ENCODE measurements at regions not wholly inside any gene's neighbourhood (a gene's known extent, or its start where the extent isn't known, plus 50 kb on each side); places are given as distances from the start of the nearest gene placed in this dataset.
A peak's percentile ranks its signal among the peaks of the same experiment; 100 is the strongest.

DNA sequence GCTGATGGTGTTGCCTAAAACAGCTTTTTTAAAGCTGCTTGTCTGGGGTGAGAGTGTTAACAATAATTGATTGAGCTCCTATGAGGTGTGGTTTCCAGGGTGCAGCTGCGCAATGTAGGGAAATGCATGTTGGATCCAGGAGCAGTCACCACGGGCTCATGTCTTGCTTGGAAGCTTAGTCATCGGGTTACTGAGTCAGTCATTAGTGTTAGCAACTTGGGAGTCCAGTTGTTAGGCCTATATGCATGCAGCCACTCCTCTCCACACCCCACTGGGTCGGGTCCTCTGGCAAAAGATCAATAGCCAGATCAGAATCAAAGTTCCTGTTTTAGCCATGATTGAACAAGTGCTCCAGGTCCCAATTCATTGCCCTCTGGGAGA, 271.7 kb upstream of the CHD6 start:
- WGBS (ENCODE audit: insufficient coverage): 0% methylated on average over 1 of the region's 4 CpGs
- peak; percentile 4 for DNase-seq
- peaks cover 3% of the 10 kb centered on the region for H3K4me1 ChIP-seq (ENCODE audit: control insufficient read depth, insufficient read depth, low read length)
- no peaks in the 10 kb centered on the region for H3K36me3 ChIP-seq (ENCODE audit: control insufficient read depth, insufficient read depth, low read length)
- H3K4me3 ChIP-seq (ENCODE audit: low read length): no peak overlapping the region
- no peaks in the 10 kb centered on the region for H3K9me3 ChIP-seq (replicated peaks; ENCODE audit: control insufficient read depth, low read depth, low read length)
- H3K27me3 ChIP-seq (ENCODE audit: control insufficient read depth, insufficient read depth, low read length): no peaks in the 10 kb centered on the region
- no peak overlapping the region for H3K27ac ChIP-seq (ENCODE audit: low read length)

DNA sequence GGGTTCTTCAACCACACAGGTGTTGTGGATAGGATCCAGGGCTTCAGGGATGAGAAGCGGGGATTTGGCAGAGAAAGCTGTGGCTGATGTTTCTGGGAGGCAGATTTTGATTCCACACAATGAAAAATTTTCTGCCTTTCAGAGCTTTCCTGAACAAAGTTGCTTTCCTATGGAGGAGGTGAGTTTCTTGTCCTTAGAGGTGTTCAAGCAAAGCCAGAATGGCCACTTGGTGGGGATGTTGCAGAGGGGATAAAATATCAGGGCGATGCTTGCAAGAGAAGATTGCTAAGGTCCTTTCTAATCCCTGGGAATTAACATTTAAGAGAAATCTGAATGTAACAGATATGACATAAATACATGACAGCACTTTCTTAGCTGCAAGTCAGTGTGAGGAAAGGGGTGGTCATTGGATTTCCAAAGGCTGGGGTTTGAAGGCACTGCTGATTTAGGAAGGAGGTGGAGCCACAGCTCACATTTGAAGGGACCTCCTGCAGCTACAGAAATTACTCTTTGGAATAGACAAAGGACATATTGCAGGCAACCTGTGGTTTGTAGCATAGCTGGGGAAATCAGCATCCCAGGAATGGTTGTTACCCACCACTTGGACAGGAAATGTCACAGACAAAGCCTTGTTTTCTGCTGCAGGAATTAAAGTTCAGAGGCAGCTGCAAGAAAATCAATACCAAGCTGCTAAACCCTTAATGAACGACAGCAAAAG, 271.1 kb upstream of the CHD6 start:
- DNase-seq: peak; percentile 15
- H3K27ac ChIP-seq (ENCODE audit: low read length): no peak overlapping the region
- 29% methylated on average over 1 of the region's 3 CpGs for WGBS (ENCODE audit: insufficient coverage)

DNA sequence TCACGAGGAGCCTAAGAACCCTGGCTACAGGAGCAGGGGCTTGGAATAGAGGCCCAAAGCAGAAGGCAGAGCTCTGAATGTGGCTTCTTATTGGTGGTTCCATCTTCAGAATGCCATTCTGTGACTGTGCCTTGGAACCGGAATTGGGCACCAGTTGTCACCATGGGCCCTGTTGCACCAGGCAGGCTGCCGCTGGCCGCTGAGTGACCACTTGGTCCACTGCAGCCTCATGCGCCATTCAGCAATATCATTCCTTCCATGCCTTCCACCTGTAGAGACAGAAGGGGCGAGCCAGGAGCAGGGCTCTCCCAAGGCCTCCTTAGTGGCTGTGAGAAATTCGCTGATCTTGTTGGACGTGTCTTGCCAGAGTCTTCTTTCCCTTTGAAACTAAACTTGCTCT, 270.3 kb upstream of the CHD6 start:
- H3K4me3 ChIP-seq (ENCODE audit: low read length): no peak overlapping the region
- no peaks in the 10 kb centered on the region for H3K9me3 ChIP-seq (replicated peaks; ENCODE audit: control insufficient read depth, low read depth, low read length)
- H3K27ac ChIP-seq (ENCODE audit: low read length): no peak overlapping the region
- H3K4me1 ChIP-seq (ENCODE audit: control insufficient read depth, insufficient read depth, low read length): no peaks in the 10 kb centered on the region
- H3K27me3 ChIP-seq (ENCODE audit: control insufficient read depth, insufficient read depth, low read length): no peaks in the 10 kb centered on the region
- no peak for DNase-seq
- WGBS (ENCODE audit: insufficient coverage): 96% methylated on average over 5 of the region's 8 CpGs
- H3K36me3 ChIP-seq (ENCODE audit: control insufficient read depth, insufficient read depth, low read length): no peaks in the 10 kb centered on the region

More for the DNA sequence above, 271.1 kb upstream of the CHD6 start:
- H3K27me3 ChIP-seq (ENCODE audit: control insufficient read depth, insufficient read depth, low read length): no peaks in the 10 kb centered on the region
- no peaks in the 10 kb centered on the region for H3K4me1 ChIP-seq (ENCODE audit: control insufficient read depth, insufficient read depth, low read length)
- no peaks in the 10 kb centered on the region for H3K9me3 ChIP-seq (replicated peaks; ENCODE audit: control insufficient read depth, low read depth, low read length)
- H3K4me3 ChIP-seq (ENCODE audit: low read length): no peak overlapping the region
- no peaks in the 10 kb centered on the region for H3K36me3 ChIP-seq (ENCODE audit: control insufficient read depth, insufficient read depth, low read length)

DNA sequence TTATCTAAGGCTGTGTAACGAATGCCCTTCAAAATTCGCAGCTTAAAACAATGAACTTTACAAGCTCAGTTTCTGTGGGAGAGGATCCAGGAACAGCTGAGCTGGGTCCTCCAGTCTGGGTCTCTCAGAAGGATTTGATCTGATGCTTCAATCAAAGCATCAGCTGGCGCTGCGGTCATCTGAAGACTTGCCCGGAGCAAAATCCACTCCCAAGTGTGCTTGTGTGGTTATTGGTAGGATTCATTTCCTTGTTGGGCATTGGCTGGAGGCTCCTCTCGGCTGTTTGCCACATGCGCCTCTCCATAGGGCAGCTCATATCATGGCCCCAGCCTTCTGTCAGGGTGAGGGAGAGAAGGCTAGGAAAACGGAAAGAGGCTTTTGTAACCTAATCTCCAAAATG, 269.3 kb upstream of the CHD6 start:
- no peak for DNase-seq
- Histone ChIP-seq H3K4me1 (ENCODE audit: control insufficient read depth, insufficient read depth, low read length) (no peaks in the 10 kb centered on the region), H3K4me3 (ENCODE audit: low read length) (no peak overlapping the region), H3K9me3 (replicated peaks; ENCODE audit: control insufficient read depth, low read depth, low read length) (no peaks in the 10 kb centered on the region), H3K36me3 (ENCODE audit: control insufficient read depth, insufficient read depth, low read length) (no peaks in the 10 kb centered on the region), H3K27ac (ENCODE audit: low read length) (no peak overlapping the region), H3K27me3 (ENCODE audit: control insufficient read depth, insufficient read depth, low read length) (no peaks in the 10 kb centered on the region)
- 88% methylated on average over 4 of the region's 8 CpGs for WGBS (ENCODE audit: insufficient coverage)

DNA sequence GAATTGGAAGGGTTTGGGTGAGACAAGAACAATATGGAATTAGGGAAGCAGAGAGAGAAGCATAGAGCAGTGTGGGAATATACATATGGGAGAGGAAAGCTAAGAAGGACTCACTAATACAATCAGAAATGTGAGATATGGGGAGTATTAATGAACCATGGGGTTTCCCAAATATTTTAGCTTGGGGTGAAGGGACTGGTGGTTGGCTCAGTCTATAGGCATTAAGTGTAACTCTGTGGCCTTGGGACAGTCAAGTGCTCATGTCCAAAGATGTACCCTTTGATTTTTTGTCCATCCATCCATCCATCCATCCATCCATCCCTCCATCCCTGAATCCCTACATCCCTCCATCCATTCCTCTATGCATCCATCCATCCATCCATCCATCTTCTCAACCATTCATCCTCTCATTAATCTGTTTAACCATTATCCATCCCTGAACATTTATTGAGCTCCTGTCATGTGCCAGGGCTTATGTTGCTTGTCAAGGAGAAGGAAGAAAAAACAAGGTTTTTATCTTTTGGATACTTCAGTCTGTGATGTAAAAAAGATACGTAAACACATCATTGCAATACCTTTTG, 263.4 kb upstream of the CHD6 start:
- no peaks in the 10 kb centered on the region for H3K4me1 ChIP-seq (ENCODE audit: control insufficient read depth, insufficient read depth, low read length)
- no peak for DNase-seq
- no peak overlapping the region for H3K4me3 ChIP-seq (ENCODE audit: low read length)
- H3K36me3 ChIP-seq (ENCODE audit: control insufficient read depth, insufficient read depth, low read length): no peaks in the 10 kb centered on the region
- WGBS (ENCODE audit: insufficient coverage): no CpG with 5 or more reads among the region's 1 CpG
- no peaks in the 10 kb centered on the region for H3K9me3 ChIP-seq (replicated peaks; ENCODE audit: control insufficient read depth, low read depth, low read length)
- H3K27ac ChIP-seq (ENCODE audit: low read length): no peak overlapping the region
- H3K27me3 ChIP-seq (ENCODE audit: control insufficient read depth, insufficient read depth, low read length): no peaks in the 10 kb centered on the region

DNA sequence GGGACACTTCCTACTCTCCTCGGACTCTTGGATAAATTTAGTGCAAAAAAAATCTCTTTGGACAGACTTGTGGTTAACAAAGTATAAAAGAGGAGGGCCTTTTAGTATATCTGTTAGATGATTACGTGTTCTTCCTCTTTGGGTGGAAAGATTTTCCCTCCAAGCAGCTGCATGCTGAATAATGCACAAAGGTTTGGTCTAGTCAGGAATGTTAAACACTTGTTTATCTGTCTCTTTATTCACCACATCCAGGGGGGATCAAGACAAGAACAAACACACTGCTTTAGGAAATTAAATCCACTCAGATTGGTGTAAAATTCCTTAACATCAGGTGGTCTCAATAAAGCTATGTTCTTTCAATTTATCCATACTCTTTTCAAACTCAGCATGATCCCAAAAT, 260.9 kb upstream of the CHD6 start:
- no peak overlapping the region for H3K4me3 ChIP-seq (ENCODE audit: low read length)
- no peak for DNase-seq
- H3K27ac ChIP-seq (ENCODE audit: low read length): no peak overlapping the region
- no CpG with 5 or more reads among the region's 2 CpGs for WGBS (ENCODE audit: insufficient coverage)
- no peaks in the 10 kb centered on the region for H3K36me3 ChIP-seq (ENCODE audit: control insufficient read depth, insufficient read depth, low read length)
- H3K9me3 ChIP-seq (replicated peaks; ENCODE audit: control insufficient read depth, low read depth, low read length): no peaks in the 10 kb centered on the region
- H3K27me3 ChIP-seq (ENCODE audit: control insufficient read depth, insufficient read depth, low read length): no peaks in the 10 kb centered on the region
- H3K4me1 ChIP-seq (ENCODE audit: control insufficient read depth, insufficient read depth, low read length): no peaks in the 10 kb centered on the region

DNA sequence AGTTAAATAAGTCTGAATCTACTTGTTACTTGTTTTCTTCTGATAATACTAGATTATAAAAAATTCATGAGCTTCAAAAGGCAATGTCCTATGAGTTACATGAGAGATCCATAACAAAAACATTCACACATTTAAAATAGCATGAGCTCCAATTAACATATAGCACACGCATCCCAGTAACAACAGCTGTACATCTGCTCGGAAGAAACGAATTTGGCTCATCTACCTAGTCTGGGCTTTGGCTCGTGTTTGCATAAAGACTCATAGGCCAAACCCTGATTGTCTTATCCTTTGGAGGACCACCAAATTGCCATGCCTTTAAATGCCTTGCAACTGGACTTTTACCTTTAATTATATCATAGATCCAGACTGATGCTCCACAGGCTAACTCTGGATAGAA, 259.7 kb upstream of the CHD6 start:
- no peak overlapping the region for H3K4me3 ChIP-seq (ENCODE audit: low read length)
- no peaks in the 10 kb centered on the region for H3K9me3 ChIP-seq (replicated peaks; ENCODE audit: control insufficient read depth, low read depth, low read length)
- no peaks in the 10 kb centered on the region for H3K27me3 ChIP-seq (ENCODE audit: control insufficient read depth, insufficient read depth, low read length)
- peak; percentile 21 for DNase-seq
- H3K36me3 ChIP-seq (ENCODE audit: control insufficient read depth, insufficient read depth, low read length): no peaks in the 10 kb centered on the region
- WGBS (ENCODE audit: insufficient coverage): 67% methylated on average over 4 of the region's 4 CpGs
- H3K4me1 ChIP-seq (ENCODE audit: control insufficient read depth, insufficient read depth, low read length): no peaks in the 10 kb centered on the region
- no peak overlapping the region for H3K27ac ChIP-seq (ENCODE audit: low read length)

DNA sequence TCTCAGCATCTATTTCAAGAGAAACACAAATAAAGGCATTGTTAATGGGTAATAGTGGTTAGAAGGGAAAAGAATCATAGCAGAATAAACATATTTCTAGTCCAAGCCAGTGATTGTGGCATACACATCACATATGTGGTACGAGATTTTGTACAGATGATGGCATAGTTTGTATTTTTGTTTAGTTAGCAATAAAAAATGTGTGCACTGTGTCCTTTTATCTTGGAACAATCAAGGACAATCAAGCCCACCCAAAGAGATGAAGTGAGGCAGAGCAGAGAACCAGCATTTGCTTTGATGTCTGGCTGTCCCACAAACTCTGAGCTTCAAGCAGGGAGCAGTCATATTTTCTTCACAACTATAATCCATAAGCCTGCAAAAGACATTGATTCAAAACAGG, 256.5 kb upstream of the CHD6 start:
- H3K36me3 ChIP-seq (ENCODE audit: control insufficient read depth, insufficient read depth, low read length): no peaks in the 10 kb centered on the region
- H3K27ac ChIP-seq (ENCODE audit: low read length): no peak overlapping the region
- no peaks in the 10 kb centered on the region for H3K4me1 ChIP-seq (ENCODE audit: control insufficient read depth, insufficient read depth, low read length)
- no peaks in the 10 kb centered on the region for H3K27me3 ChIP-seq (ENCODE audit: control insufficient read depth, insufficient read depth, low read length)
- no peaks in the 10 kb centered on the region for H3K9me3 ChIP-seq (replicated peaks; ENCODE audit: control insufficient read depth, low read depth, low read length)
- no peak for DNase-seq
- WGBS (ENCODE audit: insufficient coverage): 80% methylated on average over 1 of the region's 1 CpG
- H3K4me3 ChIP-seq (ENCODE audit: low read length): no peak overlapping the region

DNA sequence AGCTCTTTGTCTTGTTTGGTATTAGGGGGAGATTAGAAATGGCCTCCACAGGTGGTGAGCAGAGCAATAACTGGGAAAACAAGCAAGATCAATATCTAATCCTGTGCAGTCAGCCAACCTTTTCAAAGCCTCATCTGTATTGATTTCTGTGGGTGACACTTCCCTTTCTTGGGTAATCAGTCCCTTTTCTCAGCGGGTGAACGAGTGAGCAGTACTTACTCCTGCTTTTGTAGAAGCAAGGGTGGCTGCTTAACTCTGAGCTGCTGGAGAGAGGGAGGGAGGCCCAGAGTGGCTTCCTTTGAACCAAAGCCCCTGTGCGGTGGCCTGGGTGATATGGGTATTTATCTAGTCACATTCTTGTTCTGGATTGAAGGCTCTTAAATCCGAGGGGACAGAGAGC, 254.8 kb upstream of the CHD6 start:
- Histone ChIP-seq H3K27me3 (ENCODE audit: control insufficient read depth, insufficient read depth, low read length) (no peaks in the 10 kb centered on the region), H3K4me3 (ENCODE audit: low read length) (no peak overlapping the region), H3K27ac (ENCODE audit: low read length) (no peak overlapping the region), H3K4me1 (ENCODE audit: control insufficient read depth, insufficient read depth, low read length) (no peaks in the 10 kb centered on the region), H3K9me3 (replicated peaks; ENCODE audit: control insufficient read depth, low read depth, low read length) (peaks cover 3% of the 10 kb centered on the region), H3K36me3 (ENCODE audit: control insufficient read depth, insufficient read depth, low read length) (no peaks in the 10 kb centered on the region)
- 88% methylated on average over 1 of the region's 4 CpGs for WGBS (ENCODE audit: insufficient coverage)
- DNase-seq: no peak

DNA sequence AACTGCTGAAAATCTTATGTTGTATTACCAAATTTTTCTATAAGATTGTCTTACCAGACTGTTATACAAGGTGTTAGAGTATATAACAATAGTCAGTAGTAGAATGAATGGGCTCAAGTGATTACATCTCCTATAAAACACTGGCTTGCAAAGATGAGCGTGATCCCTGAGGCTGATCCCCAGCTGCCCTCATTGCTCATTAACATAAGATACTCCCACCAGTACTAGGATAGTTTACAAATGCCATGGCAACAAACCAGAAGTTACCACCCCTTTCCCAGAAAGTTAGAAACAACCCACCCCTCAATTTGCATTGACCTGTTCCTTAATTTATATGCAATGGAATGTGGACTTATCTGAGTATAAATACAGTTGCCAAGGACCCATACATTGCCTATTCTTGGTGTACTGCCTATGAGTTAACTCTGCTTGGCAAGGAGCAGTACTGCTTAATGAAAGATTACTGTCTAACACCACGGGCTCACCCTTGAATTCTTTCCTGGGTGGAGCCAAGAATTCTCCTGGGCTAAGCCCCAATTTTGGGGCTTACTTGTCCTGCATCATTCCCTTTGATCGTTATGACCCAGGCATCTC, 252.8 kb upstream of the CHD6 start:
- Histone ChIP-seq H3K27ac (ENCODE audit: low read length) (no peak overlapping the region), H3K36me3 (ENCODE audit: control insufficient read depth, insufficient read depth, low read length) (no peaks in the 10 kb centered on the region), H3K9me3 (replicated peaks; ENCODE audit: control insufficient read depth, low read depth, low read length) (peaks cover 3% of the 10 kb centered on the region), H3K4me3 (ENCODE audit: low read length) (no peak overlapping the region), H3K4me1 (ENCODE audit: control insufficient read depth, insufficient read depth, low read length) (no peaks in the 10 kb centered on the region), H3K27me3 (ENCODE audit: control insufficient read depth, insufficient read depth, low read length) (no peaks in the 10 kb centered on the region)
- DNase-seq: no peak
- WGBS (ENCODE audit: insufficient coverage): 52% methylated on average over 2 of the region's 3 CpGs

Measured in muscle of leg (tissue), 3 donors.